IMR-90 (cell line): ENCODE measurements at regions not wholly inside any gene's neighbourhood (a gene's known extent, or its start where the extent isn't known, plus 50 kb on each side); places are given as distances from the start of the nearest gene placed in this dataset.

Source experiments
- ATAC-seq: fragments of 200-7000 bp; cut with Tn5 transposase; 2 replicates; pipeline ENCODE4 v1.9.1; 2020; ENCODE audit warnings: low read depth, mild to moderate bottlenecking, moderate library complexity
- BruUV-seq: library from RNA; stranded (reverse); fragments of 400-500 nt; replicated peaks from 2 replicates; lab custom pipeline; 2021; lab: Mats Ljungman, UMichigan
- CTCF ChIA-PET: fragments of 300-600 bp; formaldehyde crosslinking; extraction: SDS; loops from one replicate; lab custom pipeline; 2021; ENCODE audit warnings: antibody characterized with exemption; lab: Yijun Ruan, JAX
- POLR2A ChIA-PET: fragments of 300-600 bp; sonication (Branson Sonifier 250); formaldehyde crosslinking; loops from one replicate; lab custom pipeline; 2022; ENCODE audit warnings: antibody characterized with exemption; ENCODE audit not compliant: unreplicated experiment; lab: Charles Lee
- DNase-seq: peaks from one replicate; pipeline ENCODE4 v3.0.0; 2013
- H2AFZ ChIP-seq: replicated peaks from 2 replicates; pipeline ENCODE3; 2013; ENCODE audit warnings: low read length, mild to moderate bottlenecking; ENCODE audit not compliant: poor library complexity
- H2AK5ac ChIP-seq: 2 replicates; pipeline ENCODE4 v1.6.1; 2013; ENCODE audit warnings: low read depth, low read length, inconsistent platforms
- H2AK9ac ChIP-seq: replicated peaks from 2 replicates; pipeline ENCODE3; 2013; ENCODE audit warnings: mild to moderate bottlenecking, low read depth, low read length, moderate library complexity; ENCODE audit not compliant: poor library complexity
- H2BK120ac ChIP-seq: 2 replicates; pipeline ENCODE4 v1.6.1; 2013; ENCODE audit warnings: low read depth, low read length, inconsistent platforms
- H2BK15ac ChIP-seq: 3 replicates; pipeline ENCODE4 v1.6.1; 2013; ENCODE audit warnings: low read depth, low read length, inconsistent platforms
- H2BK20ac ChIP-seq: 2 replicates; pipeline ENCODE4 v1.6.1; 2013; ENCODE audit warnings: low read depth, mild to moderate bottlenecking, inconsistent platforms, low read length, moderate library complexity
- H2BK5ac ChIP-seq: 2 replicates; pipeline ENCODE4 v1.6.1; 2013; ENCODE audit warnings: mild to moderate bottlenecking, low read depth, low read length, inconsistent platforms; ENCODE audit not compliant: poor library complexity, severe bottlenecking
- H3K14ac ChIP-seq: replicated peaks from 2 replicates; pipeline ENCODE4 v1.6.1; 2013; ENCODE audit warnings: low read depth, low read length, inconsistent platforms
- H3K18ac ChIP-seq: 2 replicates; pipeline ENCODE4 v1.6.1; 2013; ENCODE audit warnings: low read depth, low read length, control low read depth
- H3K23ac ChIP-seq: 2 replicates; pipeline ENCODE4 v1.6.1; 2013; ENCODE audit warnings: low read depth, low read length, inconsistent platforms
- H3K27ac ChIP-seq: 2 replicates; pipeline ENCODE4 v1.5.1; 2013; ENCODE audit warnings: mild to moderate bottlenecking, control low read depth, low read length; ENCODE audit not compliant: insufficient read depth
- H3K27me3 ChIP-seq: 2 replicates; pipeline ENCODE4 v1.6.1; 2013; ENCODE audit warnings: low read length; ENCODE audit not compliant: control insufficient read depth, insufficient read depth
- H3K36me3 ChIP-seq: 2 replicates; pipeline ENCODE4 v1.6.1; 2013; ENCODE audit warnings: low read length, mixed read lengths; ENCODE audit not compliant: control insufficient read depth, insufficient read depth
- H3K4ac ChIP-seq: 2 replicates; pipeline ENCODE4 v1.6.1; 2013; ENCODE audit warnings: low read depth, low read length, inconsistent platforms
- H3K4me1 ChIP-seq: 2 replicates; pipeline ENCODE4 v1.6.1; 2013; ENCODE audit warnings: low read length, mixed read lengths; ENCODE audit not compliant: control insufficient read depth, insufficient read depth
- H3K4me2 ChIP-seq: 2 replicates; pipeline ENCODE4 v1.6.1; 2013; ENCODE audit warnings: low read depth, mild to moderate bottlenecking, control low read depth, low read length, moderate library complexity
- H3K4me3 ChIP-seq: 2 replicates; pipeline ENCODE4 v1.5.1; 2013; ENCODE audit warnings: low read depth, mild to moderate bottlenecking, control low read depth, low read length, moderate library complexity; ENCODE audit not compliant: insufficient read depth
- H3K56ac ChIP-seq: 2 replicates; pipeline ENCODE4 v1.6.1; 2013; ENCODE audit warnings: low read length, inconsistent platforms; ENCODE audit not compliant: insufficient read depth; ENCODE audit errors: extremely low read depth
- H3K79me1 ChIP-seq, 2 experiments: 2 replicates each; pipeline ENCODE4 v1.6.1; 2013; ENCODE audit warnings: low read length in 2 of 2, inconsistent platforms in 1 of 2, low read depth in 1 of 2
- H3K9ac ChIP-seq: 2 replicates; pipeline ENCODE4 v1.6.1; 2013; ENCODE audit warnings: low read depth, low read length, control low read depth
- H3K9me1 ChIP-seq: 2 replicates; pipeline ENCODE4 v1.6.1; 2013; ENCODE audit warnings: low read length, inconsistent platforms; ENCODE audit not compliant: insufficient read depth
- H3K9me3 ChIP-seq: 2 replicates; pipeline ENCODE4 v1.6.1; 2013; ENCODE audit warnings: low read length; ENCODE audit not compliant: control insufficient read depth, insufficient read depth
- H4K20me1 ChIP-seq: 2 replicates; pipeline ENCODE4 v1.6.1; 2013; ENCODE audit warnings: low read length, inconsistent platforms; ENCODE audit not compliant: insufficient read depth
- H4K5ac ChIP-seq: 2 replicates; pipeline ENCODE4 v1.6.1; 2013; ENCODE audit warnings: mild to moderate bottlenecking, low read depth, low read length, control low read depth
- H4K8ac ChIP-seq, 2 experiments: 2 replicates each; pipeline ENCODE4 v1.6.1; 2013; ENCODE audit warnings: low read depth in 2 of 2, low read length in 2 of 2, control low read depth in 1 of 2, inconsistent platforms in 1 of 2
- H4K91ac ChIP-seq: 2 replicates; pipeline ENCODE4 v1.6.1; 2013; ENCODE audit warnings: low read depth, low read length, inconsistent platforms; ENCODE audit not compliant: insufficient read depth
- BHLHE40 ChIP-seq: fragments of 150-350 bp; IDR thresholded peaks from 2 replicates; pipeline ENCODE4 v1.6.1; 2016; ENCODE audit warnings: mild to moderate bottlenecking, low read depth, low read length
- CTCF ChIP-seq: conservative IDR thresholded peaks from 2 replicates; pipeline ENCODE4 v1.5.1; 2012; ENCODE audit warnings: mild to moderate bottlenecking, low read depth, low read length, improper control_type of control experiment
- FOS ChIP-seq: fragments of 150-350 bp; IDR thresholded peaks from 2 replicates; pipeline ENCODE4 v1.6.1; 2016; ENCODE audit warnings: low read depth, low read length
- MAFK ChIP-seq: IDR thresholded peaks from 2 replicates; pipeline ENCODE4 v1.6.1; 2012; ENCODE audit warnings: low read depth, low read length, improper control_type of control experiment
- MAZ ChIP-seq: IDR thresholded peaks from 2 replicates; pipeline ENCODE4 v1.6.1; 2012; ENCODE audit warnings: low read depth, mild to moderate bottlenecking, low read length, improper control_type of control experiment, moderate library complexity, borderline replicate concordance
- RAD21 ChIP-seq: IDR thresholded peaks from 2 replicates; pipeline ENCODE4 v1.6.1; 2012; ENCODE audit warnings: low read length, improper control_type of control experiment
- RFX5 ChIP-seq: IDR thresholded peaks from 2 replicates; pipeline ENCODE4 v1.8.0; 2012; ENCODE audit warnings: low read depth, mild to moderate bottlenecking, low read length, moderate library complexity
- SMC3 ChIP-seq: fragments of 150-350 bp; IDR thresholded peaks from 2 replicates; pipeline ENCODE4 v1.6.1; 2016; ENCODE audit warnings: low read depth, mild to moderate bottlenecking, antibody characterized with exemption, low read length, moderate library complexity
- USF2 ChIP-seq: fragments of 150-350 bp; IDR thresholded peaks from 2 replicates; pipeline ENCODE4 v1.6.1; 2017; ENCODE audit warnings: mild to moderate bottlenecking, antibody characterized with exemption, low read length, low read depth
- dilution Hi-C: fragments of 300-500 bp; cut with HindIII; formaldehyde crosslinking; loops from one replicate; pipeline ENCODE4 v1.14.3; 2018; ENCODE audit warnings: low sequenced_read_pairs; ENCODE audit not compliant: unreplicated experiment
- in situ Hi-C: fragments of 300-500 bp; cut with MboI; formaldehyde crosslinking; loops from 3 replicates; pipeline ENCODE4 v1.14.3; 2019; ENCODE audit warnings: low sequenced_read_pairs, inconsistent platforms, mixed read lengths
- intact Hi-C: fragments of 100-400 bp; cut with micrococcal nuclease; formaldehyde crosslinking; loops from 2 replicates; pipeline ENCODE4 v1.10.0; 2022
- TF ChIP-seq, protein P1 (sequence below): fragments of 150-350 bp; IDR thresholded peaks from 2 replicates; pipeline ENCODE4 v1.6.1; 2016; ENCODE audit warnings: low read depth, mild to moderate bottlenecking, low read length, moderate library complexity, borderline replicate concordance

- Histone ChIP-seq H4K8ac (no peak overlapping the region), H2BK20ac (no peak overlapping the region), H3K56ac (no peak overlapping the region), H4K5ac (no peak overlapping the region), H3K18ac (no peak overlapping the region), H3K9me1 (no peaks in the 10 kb centered on the region), H4K20me1 (no peaks in the 10 kb centered on the region), H2AFZ (no peak overlapping the region), H2BK120ac (no peak overlapping the region), H3K4me3 (no peak overlapping the region), H3K27ac (no peak overlapping the region), H3K9ac (no peak overlapping the region), H3K9me3 (peaks cover 11% of the 10 kb centered on the region), H3K79me1 (no peaks in the 10 kb centered on the region), H2AK9ac (no peak overlapping the region), H3K4me1 (no peaks in the 10 kb centered on the region), H2BK15ac (no peak overlapping the region), H2BK5ac (no peak overlapping the region), H3K4ac (no peak overlapping the region), H4K91ac (no peak overlapping the region), H2AK5ac (no peak overlapping the region), H3K36me3 (no peaks in the 10 kb centered on the region), H3K27me3 (no peaks in the 10 kb centered on the region), H3K14ac (no peak overlapping the region), H3K4me2 (no peak overlapping the region), H3K23ac (no peak overlapping the region)
- ATAC-seq (no peak), DNase-seq (no peak)
- intact Hi-C loops (no loop called here), dilution Hi-C loops (no loop called here), in situ Hi-C loops (no loop called here)
- POLR2A ChIA-PET: no interaction called here
- no TSS peak for BruUV-seq
- TF ChIP-seq, protein P1, sequence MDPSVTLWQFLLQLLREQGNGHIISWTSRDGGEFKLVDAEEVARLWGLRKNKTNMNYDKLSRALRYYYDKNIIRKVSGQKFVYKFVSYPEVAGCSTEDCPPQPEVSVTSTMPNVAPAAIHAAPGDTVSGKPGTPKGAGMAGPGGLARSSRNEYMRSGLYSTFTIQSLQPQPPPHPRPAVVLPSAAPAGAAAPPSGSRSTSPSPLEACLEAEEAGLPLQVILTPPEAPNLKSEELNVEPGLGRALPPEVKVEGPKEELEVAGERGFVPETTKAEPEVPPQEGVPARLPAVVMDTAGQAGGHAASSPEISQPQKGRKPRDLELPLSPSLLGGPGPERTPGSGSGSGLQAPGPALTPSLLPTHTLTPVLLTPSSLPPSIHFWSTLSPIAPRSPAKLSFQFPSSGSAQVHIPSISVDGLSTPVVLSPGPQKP: no peak
- TF ChIP-seq FOS (no peak), MAZ (no peak), RAD21 (no peak), CTCF (no peak), MAFK (no peak), BHLHE40 (no peak), USF2 (no peak), SMC3 (no peak), RFX5 (no peak)
- CTCF ChIA-PET: no interaction called here
These were observed 311.2 kb upstream of the SEMA6A start for GRCh38 chr5:116885825-116886224.
